Trophoblast cell (in vitro differentiated cells and primary cell): ENCODE measurements at regions not wholly inside any gene's neighbourhood (a gene's known extent, or its start where the extent isn't known, plus 50 kb on each side); places are given as distances from the start of the nearest gene placed in this dataset.

ENCODE experiments used
- DNase-seq, 2 donors: peaks; one replicate each; pipeline ENCODE4 v3.0.0-alpha.2; 2016
- H2AFZ ChIP-seq: 2 replicates; pipeline ENCODE4 v1.6.1; 2013; ENCODE audit warnings: low read length, moderate library complexity, mild to moderate bottlenecking; ENCODE audit not compliant: insufficient read depth, poor library complexity
- H2AK5ac ChIP-seq: 2 replicates; pipeline ENCODE4 v1.6.1; 2013; ENCODE audit warnings: mild to moderate bottlenecking, low read length
- H2BK120ac ChIP-seq: 2 replicates; pipeline ENCODE4 v1.6.1; 2013; ENCODE audit warnings: low read length, mild to moderate bottlenecking, moderate library complexity; ENCODE audit not compliant: insufficient read depth, poor library complexity
- H2BK12ac ChIP-seq: 2 replicates; pipeline ENCODE4 v1.6.1; 2013; ENCODE audit warnings: mild to moderate bottlenecking, low read length, moderate library complexity
- H2BK5ac ChIP-seq: 2 replicates; pipeline ENCODE4 v1.6.1; 2013; ENCODE audit warnings: low read length, low read depth, moderate library complexity, mild to moderate bottlenecking; ENCODE audit not compliant: poor library complexity
- H3K14ac ChIP-seq: 2 replicates; pipeline ENCODE4 v1.6.1; 2013; ENCODE audit warnings: mild to moderate bottlenecking, low read length
- H3K18ac ChIP-seq: 2 replicates; pipeline ENCODE4 v1.6.1; 2013; ENCODE audit warnings: mild to moderate bottlenecking, low read length
- H3K23ac ChIP-seq: 2 replicates; pipeline ENCODE4 v1.6.1; 2013; ENCODE audit warnings: low read length
- H3K27ac ChIP-seq: 2 replicates; pipeline ENCODE4 v1.5.1; 2013; ENCODE audit warnings: low read depth, mild to moderate bottlenecking, inconsistent platforms, low read length, moderate library complexity
- H3K27me3 ChIP-seq: 2 replicates; pipeline ENCODE4 v1.6.1; 2013; ENCODE audit warnings: inconsistent platforms, mild to moderate bottlenecking, low read length, moderate library complexity; ENCODE audit not compliant: insufficient read depth
- H3K36me3 ChIP-seq, 2 experiments: 1 replicate in 1 of 2; 2 replicates in 1 of 2; pipeline ENCODE4 v1.6.1; 2013; ENCODE audit warnings: low read length in 2 of 2, mild to moderate bottlenecking in 2 of 2, moderate library complexity in 1 of 2; ENCODE audit not compliant: insufficient read depth in 2 of 2, control insufficient read depth in 1 of 2
- H3K4ac ChIP-seq: 2 replicates; pipeline ENCODE4 v1.6.1; 2013; ENCODE audit warnings: low read depth, mild to moderate bottlenecking, low read length, moderate library complexity
- H3K4me1 ChIP-seq, 2 experiments: 1 replicate in 1 of 2; 2 replicates in 1 of 2; pipeline ENCODE4 v1.6.1; 2013; ENCODE audit warnings: low read length in 2 of 2, mild to moderate bottlenecking in 2 of 2, moderate library complexity in 1 of 2; ENCODE audit not compliant: insufficient read depth in 2 of 2, control insufficient read depth in 1 of 2
- H3K4me2 ChIP-seq: 2 replicates; pipeline ENCODE4 v1.6.1; 2013; ENCODE audit warnings: inconsistent platforms, mild to moderate bottlenecking, low read length, moderate library complexity
- H3K4me3 ChIP-seq: 2 replicates; pipeline ENCODE4 v1.5.1; 2013; ENCODE audit warnings: mild to moderate bottlenecking, low read depth, low read length, inconsistent platforms
- H3K79me1 ChIP-seq: one replicate; pipeline ENCODE4 v1.6.1; 2013; ENCODE audit warnings: low read length
- H3K79me2 ChIP-seq: 2 replicates; pipeline ENCODE4 v1.6.1; 2013; ENCODE audit warnings: low read length, mild to moderate bottlenecking; ENCODE audit not compliant: control insufficient read depth, insufficient read depth, poor library complexity
- H3K9ac ChIP-seq: 2 replicates; pipeline ENCODE4 v1.6.1; 2013; ENCODE audit warnings: mild to moderate bottlenecking, low read length
- H3K9me3 ChIP-seq: 2 replicates; pipeline ENCODE4 v1.6.1; 2013; ENCODE audit warnings: low read depth, mild to moderate bottlenecking, control low read depth, inconsistent platforms, low read length; ENCODE audit not compliant: insufficient read depth
- H4K12ac ChIP-seq: 2 replicates; pipeline ENCODE4 v1.6.1; 2013; ENCODE audit warnings: low read depth, mild to moderate bottlenecking, low read length, moderate library complexity
- H4K8ac ChIP-seq: 2 replicates; pipeline ENCODE4 v1.6.1; 2013; ENCODE audit warnings: low read depth, mild to moderate bottlenecking, low read length, moderate library complexity
- H4K91ac ChIP-seq: one replicate; pipeline ENCODE4 v1.6.1; 2013; ENCODE audit warnings: low read depth, mild to moderate bottlenecking, low read length, moderate library complexity
- WGBS: extraction: QIAGEN DNeasy Blood & Tissue Kit; methylation state at CpG from one replicate; pipeline ENCODE4 v1.1.7; 2013; ENCODE audit warnings: missing lambda C conversion rate; ENCODE audit not compliant: insufficient read length, insufficient coverage; ENCODE audit errors: extremely low coverage; 5-methylcytosine and 5-hydroxymethylcytosine counted together

DNA sequence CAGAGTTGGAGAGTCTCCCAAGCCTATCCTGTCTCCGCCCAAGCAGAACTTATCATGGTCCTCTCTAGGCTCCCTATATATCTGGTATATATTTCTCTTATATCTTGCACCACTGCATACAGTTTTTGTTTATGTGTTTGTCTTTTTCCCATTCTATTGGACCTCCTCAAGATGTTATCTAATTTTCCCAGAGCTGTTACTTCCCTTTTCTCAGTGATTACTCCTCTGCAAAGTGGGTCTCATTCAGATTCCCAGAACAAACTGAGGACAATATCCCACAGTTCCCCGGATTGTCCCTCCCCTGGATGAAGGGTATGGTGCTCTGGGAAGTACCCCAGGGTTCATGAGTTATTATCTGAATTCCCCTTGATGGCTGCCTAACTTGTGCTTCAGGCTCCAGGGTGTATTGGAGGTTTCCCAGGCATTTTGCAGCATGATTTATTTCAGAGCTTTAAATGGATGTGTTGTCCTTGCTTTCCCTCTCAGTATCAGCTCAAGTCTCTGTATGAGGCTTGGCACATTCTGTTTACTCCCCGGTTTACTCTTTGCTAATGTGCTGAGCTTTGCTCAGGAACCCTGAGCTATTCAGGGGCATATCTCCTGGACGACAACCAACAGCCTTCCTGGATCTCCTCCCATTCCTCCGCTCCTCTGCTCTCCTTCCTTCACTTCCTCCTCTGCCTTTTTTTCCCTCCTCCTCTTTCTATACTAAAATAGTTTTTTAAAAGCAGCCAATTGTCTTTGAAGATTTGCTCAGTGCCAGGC, 329.3 kb downstream of the SPRY2 start:
- Histone ChIP-seq H3K27me3 (no peaks in the 10 kb centered on the region), H4K91ac (no peak overlapping the region), H3K23ac (no peak overlapping the region), H2BK12ac (no peak overlapping the region), H3K4me2 (no peak overlapping the region), H3K79me2 (no peaks in the 10 kb centered on the region), H3K27ac (no peak overlapping the region), H2BK5ac (no peak overlapping the region), H2AK5ac (no peak overlapping the region), H3K4ac (no peak overlapping the region), H3K4me1 (no peaks in the 10 kb centered on the region), H3K4me3 (no peak overlapping the region), H3K18ac (no peak overlapping the region), H4K8ac (no peak overlapping the region), H2AFZ (no peak overlapping the region), H3K9me3 (no peaks in the 10 kb centered on the region), H3K79me1 (no peaks in the 10 kb centered on the region), H3K14ac (no peak overlapping the region), H2BK120ac (no peak overlapping the region), H3K9ac (no peak overlapping the region), H3K36me3 (no peaks in the 10 kb centered on the region), H4K12ac (no peak overlapping the region)
- no peak for DNase-seq
- no CpG with 5 or more reads among the region's 5 CpGs for whole genome bisulfite sequencing

DNA sequence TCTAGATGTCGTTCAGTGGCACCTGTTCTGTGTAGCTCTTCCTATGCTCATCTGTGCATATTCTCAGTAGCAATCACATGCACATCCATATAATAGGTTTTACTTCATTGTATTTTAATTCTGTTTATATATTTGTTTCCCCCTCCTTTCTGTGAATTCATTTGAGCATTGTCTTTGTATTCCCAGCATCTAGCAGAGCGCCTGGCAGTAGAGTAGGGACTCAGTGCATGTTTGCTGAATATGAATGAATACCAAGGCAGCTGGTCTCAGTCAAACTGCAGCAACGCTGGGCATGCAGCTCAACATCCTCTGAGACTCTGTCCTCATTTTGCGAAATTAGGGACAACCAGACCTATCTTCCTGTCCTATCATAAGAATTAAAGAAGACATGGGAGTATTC, 330.1 kb downstream of the SPRY2 start:
- H3K4me3 ChIP-seq, result no peak overlapping the region
- H3K23ac ChIP-seq, result peak overlapping the region; percentile 30
- H4K91ac ChIP-seq, result no peak overlapping the region
- WGBS, result no CpG with 5 or more reads among the region's 4 CpGs
- no peak overlapping the region for H3K9ac ChIP-seq
- H3K9me3 ChIP-seq, result no peaks in the 10 kb centered on the region
- H3K14ac ChIP-seq, result no peak overlapping the region
- no peak overlapping the region for H2BK120ac ChIP-seq
- no peak overlapping the region for H3K4me2 ChIP-seq
- H3K4me1 ChIP-seq, result no peaks in the 10 kb centered on the region
- no peak overlapping the region for H3K18ac ChIP-seq
- H3K27ac ChIP-seq, result no peak overlapping the region
- H2BK5ac ChIP-seq, result no peak overlapping the region
- H4K8ac ChIP-seq, result no peak overlapping the region
- no peaks in the 10 kb centered on the region for H3K27me3 ChIP-seq
- H3K79me2 ChIP-seq, result no peaks in the 10 kb centered on the region
- no peaks in the 10 kb centered on the region for H3K79me1 ChIP-seq
- H3K36me3 ChIP-seq, result no peaks in the 10 kb centered on the region
- no peak overlapping the region for H2AK5ac ChIP-seq
- no peak overlapping the region for H3K4ac ChIP-seq
- H2BK12ac ChIP-seq, result no peak overlapping the region
- H4K12ac ChIP-seq, result no peak overlapping the region
- no peak overlapping the region for H2AFZ ChIP-seq
- DNase-seq, result no peak

DNA sequence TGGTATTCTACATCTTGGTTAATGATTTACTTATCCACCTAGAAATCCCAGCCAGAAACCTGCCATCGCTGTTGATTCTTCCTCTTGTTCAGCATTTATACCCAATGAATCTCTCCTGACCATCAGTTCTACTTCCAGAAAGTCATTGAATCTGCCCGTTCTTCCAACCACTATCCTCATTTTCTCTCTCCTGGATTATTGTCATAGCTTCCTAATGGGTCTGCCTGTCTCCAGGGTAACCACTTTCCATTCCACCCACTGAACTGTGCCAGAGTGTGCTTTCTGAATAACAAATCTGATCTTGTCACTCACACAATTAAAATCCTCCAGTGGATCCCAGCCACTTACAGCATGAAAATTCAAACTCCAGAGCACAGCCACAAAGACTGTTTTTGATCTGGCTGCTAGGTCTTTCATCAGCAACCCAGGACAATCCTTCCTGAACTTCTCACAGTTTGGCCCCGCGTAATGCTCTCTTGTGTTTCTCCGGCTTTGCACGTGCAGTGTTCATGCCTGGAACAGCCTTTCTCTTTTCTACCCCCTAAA, 330.6 kb downstream of the SPRY2 start:
- no CpG with 5 or more reads among the region's 6 CpGs for WGBS
- Histone ChIP-seq H3K4ac (no peak overlapping the region), H3K9ac (no peak overlapping the region), H2BK12ac (no peak overlapping the region), H2AFZ (no peak overlapping the region), H3K4me3 (no peak overlapping the region), H2BK120ac (no peak overlapping the region), H4K8ac (no peak overlapping the region), H3K79me2 (no peaks in the 10 kb centered on the region), H3K23ac (peak overlapping the region; percentile 30), H3K4me1 (no peaks in the 10 kb centered on the region), H3K14ac (no peak overlapping the region), H2AK5ac (no peak overlapping the region), H3K36me3 (no peaks in the 10 kb centered on the region), H4K12ac (no peak overlapping the region), H4K91ac (no peak overlapping the region), H2BK5ac (no peak overlapping the region), H3K27me3 (no peaks in the 10 kb centered on the region), H3K9me3 (no peaks in the 10 kb centered on the region), H3K27ac (no peak overlapping the region), H3K18ac (no peak overlapping the region), H3K4me2 (no peak overlapping the region), H3K79me1 (no peaks in the 10 kb centered on the region)
- no peak for DNase-seq

DNA sequence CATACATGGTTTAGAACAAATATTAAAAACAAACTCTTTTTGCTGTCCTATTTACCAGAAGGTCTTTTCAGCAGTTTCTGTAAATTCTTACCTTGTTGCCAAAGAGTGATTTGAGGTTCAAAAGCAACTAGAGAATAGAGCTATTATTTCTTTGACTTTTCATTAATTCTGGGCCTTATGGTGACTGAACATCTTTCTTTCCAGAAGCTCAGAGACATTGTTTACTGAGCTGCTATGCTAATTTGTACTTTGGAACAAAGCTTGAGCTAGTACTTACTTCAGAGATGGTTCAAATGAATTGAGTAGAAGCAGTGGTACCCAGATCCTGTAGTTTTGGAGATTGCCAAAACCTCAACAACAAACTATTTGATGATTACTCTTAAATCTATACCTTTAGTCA, 331.2 kb downstream of the SPRY2 start:
- H3K18ac ChIP-seq, result no peak overlapping the region
- H3K4me1 ChIP-seq, result no peaks in the 10 kb centered on the region
- no peak for DNase-seq
- no peak overlapping the region for H4K91ac ChIP-seq
- no peak overlapping the region for H2AFZ ChIP-seq
- H4K8ac ChIP-seq, result no peak overlapping the region
- no peak overlapping the region for H3K9ac ChIP-seq
- no peak overlapping the region for H3K14ac ChIP-seq
- no peak overlapping the region for H2BK120ac ChIP-seq
- H3K79me2 ChIP-seq, result no peaks in the 10 kb centered on the region
- no peak overlapping the region for H4K12ac ChIP-seq
- H3K27me3 ChIP-seq, result no peaks in the 10 kb centered on the region
- no peak overlapping the region for H3K4me3 ChIP-seq
- no peak overlapping the region for H2AK5ac ChIP-seq
- no peak overlapping the region for H2BK5ac ChIP-seq
- no peak overlapping the region for H3K23ac ChIP-seq
- H3K4ac ChIP-seq, result no peak overlapping the region
- no peaks in the 10 kb centered on the region for H3K9me3 ChIP-seq
- H2BK12ac ChIP-seq, result no peak overlapping the region
- no peaks in the 10 kb centered on the region for H3K36me3 ChIP-seq
- no peaks in the 10 kb centered on the region for H3K79me1 ChIP-seq
- no peak overlapping the region for H3K4me2 ChIP-seq
- no peak overlapping the region for H3K27ac ChIP-seq
